NCI-H510A (cell line): ENCODE measurements at regions not wholly inside any gene's neighbourhood (a gene's known extent, or its start where the extent isn't known, plus 50 kb on each side); places are given as distances from the start of the nearest gene placed in this dataset.

Source experiments
- DNase-seq: peaks from one replicate; lab custom pipeline; 2025; lab: John Stamatoyannopoulos, UW

- no peak for DNase-seq
Observed at GRCh38 chr1:116454940-116455339, 81.9 kb downstream of the ATP1A1 start.

DNA sequence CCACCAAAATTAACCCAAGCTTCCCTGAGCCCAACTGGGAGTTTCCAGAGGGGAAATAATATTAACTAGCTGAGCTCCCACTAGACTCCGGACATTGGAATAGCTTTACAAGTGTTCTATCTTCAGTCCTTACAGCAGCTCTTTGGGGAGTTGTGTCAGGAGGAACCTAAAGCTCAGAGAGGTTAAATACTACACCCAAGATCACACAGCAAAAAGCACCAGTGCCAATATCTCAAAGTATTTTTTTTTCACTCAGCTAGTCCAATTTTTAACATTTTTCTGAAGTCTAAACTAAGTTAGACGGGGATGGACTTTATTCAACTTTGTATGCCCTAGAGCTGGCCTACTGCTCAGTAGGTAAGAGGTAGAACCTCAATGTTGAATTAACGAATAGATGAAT lies 82.5 kb downstream of the ATP1A1 start:
- DNase-seq: no peak

DNA sequence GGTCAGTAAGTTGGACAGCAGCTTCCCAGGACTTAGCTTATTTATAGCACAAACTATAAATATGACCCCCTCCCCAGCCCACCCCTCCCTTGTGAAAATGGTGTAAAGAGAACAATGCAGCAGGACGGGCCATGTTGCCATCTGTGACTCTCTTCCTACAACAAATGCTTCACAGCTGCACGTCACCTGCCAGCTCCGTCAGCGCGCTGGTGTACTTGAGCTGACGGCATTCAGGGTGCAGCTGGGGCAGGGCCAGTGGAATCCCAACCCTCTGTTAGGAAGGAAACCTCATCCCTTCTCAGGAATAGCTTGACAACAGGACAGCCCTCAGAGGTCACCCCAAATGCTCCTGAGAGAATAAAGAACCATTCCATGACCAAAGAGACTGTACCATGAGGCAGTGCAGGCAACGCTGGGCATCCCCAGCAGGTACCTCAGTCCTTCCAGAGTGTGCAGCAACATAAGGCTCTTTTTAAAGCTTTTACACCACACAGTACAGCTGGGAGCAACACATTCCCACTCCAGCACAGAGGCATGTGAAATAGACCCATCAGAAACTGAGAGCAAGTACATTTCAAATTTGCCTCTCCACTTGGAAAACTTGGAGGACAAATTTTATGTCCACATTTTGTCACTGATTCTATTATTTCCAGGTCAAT lies 85.0 kb downstream of the ATP1A1 start:
- peak; percentile 43 for DNase-seq

- DNase-seq: no peak
Observed at GRCh38 chr1:116458695-116459094, 85.7 kb downstream of the ATP1A1 start.

DNA sequence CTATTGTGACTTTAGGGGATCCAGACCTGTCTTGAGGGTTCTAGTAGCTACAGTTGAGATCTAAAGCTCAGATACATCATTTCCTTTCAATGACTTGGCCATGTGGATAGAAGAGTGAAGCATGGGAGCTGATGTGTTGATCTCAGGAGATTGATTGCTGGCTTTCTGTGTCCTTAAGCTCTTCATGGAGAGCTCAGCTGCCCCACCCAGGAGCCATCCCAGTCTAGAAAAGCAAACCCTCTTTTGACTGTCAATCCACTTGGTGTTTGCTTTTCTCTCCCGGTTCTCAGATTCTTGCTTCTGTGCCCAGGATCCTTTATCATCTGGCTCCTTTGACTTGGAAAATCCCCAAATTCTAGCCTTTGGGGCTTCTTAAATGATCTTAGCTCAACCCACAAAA lies 87.2 kb downstream of the ATP1A1 start:
- DNase-seq: no peak

DNA sequence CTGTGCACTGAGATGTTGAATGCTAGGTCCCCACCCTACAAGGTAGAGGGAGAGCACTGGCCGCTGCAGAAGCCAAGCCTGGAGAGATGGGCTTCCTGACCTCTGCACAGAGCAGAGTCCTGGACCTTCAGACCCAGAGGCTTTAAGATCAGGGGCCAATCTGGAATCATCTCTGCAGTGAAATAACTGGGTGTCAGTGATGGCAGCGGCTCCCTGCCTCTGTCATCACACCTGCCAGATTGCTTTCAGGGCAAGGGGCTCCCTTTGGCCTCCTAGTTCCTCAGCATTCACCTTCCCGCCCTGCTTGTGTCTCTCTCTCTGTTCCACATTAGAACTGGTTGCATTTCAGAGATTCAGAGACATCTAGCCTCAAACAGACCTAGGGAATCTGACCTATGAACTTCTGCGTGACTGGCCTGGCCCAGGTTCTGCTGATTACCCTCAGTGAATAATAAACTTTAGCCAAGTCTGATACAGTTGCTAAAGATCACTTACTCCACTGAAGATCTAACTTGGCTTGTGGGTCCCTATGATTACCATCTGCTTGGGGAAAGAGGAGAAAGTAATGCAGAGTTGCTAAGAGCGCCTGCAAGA lies 87.8 kb downstream of the ATP1A1 start:
- DNase-seq: no peak

- no peak for DNase-seq
Observed at GRCh38 chr1:116461723-116462122, 88.7 kb downstream of the ATP1A1 start.

- no peak for DNase-seq
Observed at GRCh38 chr1:116462722-116463121, 89.7 kb downstream of the ATP1A1 start.

DNA sequence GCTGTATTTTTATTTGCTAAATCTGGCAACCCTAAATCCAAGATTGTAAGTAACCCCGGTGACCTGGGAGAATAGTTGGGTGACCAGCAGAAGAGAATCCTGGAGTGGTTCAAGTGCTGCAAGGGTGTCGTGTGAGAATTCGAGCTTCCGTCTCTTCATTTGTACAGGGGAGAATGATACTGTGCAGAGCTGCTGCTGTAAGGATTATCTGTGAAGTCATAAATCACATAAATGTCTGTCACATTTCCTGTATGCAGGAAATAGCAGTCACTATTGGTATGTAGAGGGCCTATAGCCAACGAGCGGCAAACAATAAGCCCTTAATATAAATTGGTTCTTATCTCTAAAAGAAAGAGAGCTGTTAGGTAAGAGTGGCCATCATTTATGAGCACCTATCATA lies 90.7 kb downstream of the ATP1A1 start:
- DNase-seq: no peak
